DND-41 (cell line): ENCODE measurements at regions not wholly inside any gene's neighbourhood (a gene's known extent, or its start where the extent isn't known, plus 50 kb on each side); places are given as distances from the start of the nearest gene placed in this dataset.

ENCODE experiments used
- EZH2 ChIP-seq: IDR thresholded peaks from 3 replicates; pipeline ENCODE4 v1.6.1; 2012; ENCODE audit warnings: borderline replicate concordance, low read depth, mild to moderate bottlenecking, moderate library complexity, low read length, inconsistent platforms; ENCODE audit not compliant: severe bottlenecking
- TF ChIP-seq, protein P1 (sequence below): IDR thresholded peaks from 2 replicates; pipeline ENCODE4 v1.5.1; 2012; ENCODE audit warnings: borderline replicate concordance, low read length, moderate library complexity, mild to moderate bottlenecking; ENCODE audit not compliant: poor library complexity, severe bottlenecking; ENCODE audit errors: extremely low read depth

DNA sequence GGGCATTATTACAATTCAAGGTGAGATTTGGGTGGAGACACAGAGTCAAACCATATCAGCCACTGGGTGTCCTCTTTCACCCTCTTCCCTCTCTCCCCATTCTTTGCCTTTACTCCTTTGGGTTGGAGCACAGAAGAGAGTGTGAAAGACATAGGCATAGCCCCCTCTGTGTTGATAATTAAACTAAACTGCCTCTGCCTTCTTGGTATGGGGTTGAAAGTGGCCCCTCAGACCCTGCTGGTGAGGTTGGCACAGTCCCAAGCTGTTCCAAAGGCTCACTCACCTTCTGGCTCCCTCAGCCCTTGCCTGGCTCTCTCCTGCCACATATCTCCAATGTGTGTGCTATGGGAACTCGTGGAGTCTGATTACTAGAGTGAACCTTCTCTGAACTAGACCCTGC lies 210.6 kb upstream of the RXFP2 start:
- TF ChIP-seq, protein P1, sequence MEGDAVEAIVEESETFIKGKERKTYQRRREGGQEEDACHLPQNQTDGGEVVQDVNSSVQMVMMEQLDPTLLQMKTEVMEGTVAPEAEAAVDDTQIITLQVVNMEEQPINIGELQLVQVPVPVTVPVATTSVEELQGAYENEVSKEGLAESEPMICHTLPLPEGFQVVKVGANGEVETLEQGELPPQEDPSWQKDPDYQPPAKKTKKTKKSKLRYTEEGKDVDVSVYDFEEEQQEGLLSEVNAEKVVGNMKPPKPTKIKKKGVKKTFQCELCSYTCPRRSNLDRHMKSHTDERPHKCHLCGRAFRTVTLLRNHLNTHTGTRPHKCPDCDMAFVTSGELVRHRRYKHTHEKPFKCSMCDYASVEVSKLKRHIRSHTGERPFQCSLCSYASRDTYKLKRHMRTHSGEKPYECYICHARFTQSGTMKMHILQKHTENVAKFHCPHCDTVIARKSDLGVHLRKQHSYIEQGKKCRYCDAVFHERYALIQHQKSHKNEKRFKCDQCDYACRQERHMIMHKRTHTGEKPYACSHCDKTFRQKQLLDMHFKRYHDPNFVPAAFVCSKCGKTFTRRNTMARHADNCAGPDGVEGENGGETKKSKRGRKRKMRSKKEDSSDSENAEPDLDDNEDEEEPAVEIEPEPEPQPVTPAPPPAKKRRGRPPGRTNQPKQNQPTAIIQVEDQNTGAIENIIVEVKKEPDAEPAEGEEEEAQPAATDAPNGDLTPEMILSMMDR: no peak
- TF ChIP-seq EZH2: no peak
